Mucosa of stomach (tissue), 1 donor: ENCODE measurements at regions not wholly inside any gene's neighbourhood (a gene's known extent, or its start where the extent isn't known, plus 50 kb on each side); places are given as distances from the start of the nearest gene placed in this dataset.

Experiments used
- H3K27me3 ChIP-seq: one replicate; pipeline ENCODE4 v1.7.0; 2013; ENCODE audit warnings: mild to moderate bottlenecking, low read length; ENCODE audit not compliant: control insufficient read depth, insufficient read depth
- H3K36me3 ChIP-seq: one replicate; pipeline ENCODE4 v1.7.0; 2013; ENCODE audit warnings: low read length; ENCODE audit not compliant: control insufficient read depth, insufficient read depth
- H3K4me1 ChIP-seq: one replicate; pipeline ENCODE4 v1.7.0; 2013; ENCODE audit warnings: mild to moderate bottlenecking, low read length; ENCODE audit not compliant: control insufficient read depth, insufficient read depth
- H3K4me3 ChIP-seq: one replicate; pipeline ENCODE4 v1.7.0; 2013; ENCODE audit warnings: low read length
- H3K9ac ChIP-seq: one replicate; pipeline ENCODE4 v1.7.0; 2013; ENCODE audit warnings: mild to moderate bottlenecking, low read length, moderate library complexity
- H3K9me3 ChIP-seq: one replicate; pipeline ENCODE4 v1.7.0; 2013; ENCODE audit warnings: mild to moderate bottlenecking, low read length, moderate library complexity; ENCODE audit not compliant: control insufficient read depth
- donor health status: Pancreatic carcinoma.

DNA sequence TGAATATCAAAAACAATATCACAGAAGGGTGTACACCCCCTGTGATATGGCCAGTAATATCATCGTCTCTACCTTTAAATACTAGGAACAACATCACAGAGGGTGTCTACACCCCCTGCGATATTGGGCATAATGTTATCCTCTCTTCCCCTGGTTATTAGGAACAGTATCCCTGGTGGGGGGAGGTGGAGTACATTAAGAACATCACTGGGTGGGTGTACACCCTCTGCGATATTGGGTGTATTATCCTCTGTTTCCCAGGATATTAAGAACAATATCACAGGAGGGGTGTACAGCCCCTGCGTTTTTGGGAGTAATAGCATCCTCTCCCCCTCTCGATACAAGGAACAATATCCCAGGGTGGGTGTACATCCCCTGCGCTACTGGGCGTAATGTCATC, 1932.8 kb downstream of the SUCLG1 start:
- H3K36me3 ChIP-seq, result no peaks in the 10 kb centered on the region
- no peaks in the 10 kb centered on the region for H3K27me3 ChIP-seq
- H3K4me3 ChIP-seq, result no peak overlapping the region
- no peaks in the 10 kb centered on the region for H3K4me1 ChIP-seq
- no peak overlapping the region for H3K9ac ChIP-seq
- no peaks in the 10 kb centered on the region for H3K9me3 ChIP-seq

DNA sequence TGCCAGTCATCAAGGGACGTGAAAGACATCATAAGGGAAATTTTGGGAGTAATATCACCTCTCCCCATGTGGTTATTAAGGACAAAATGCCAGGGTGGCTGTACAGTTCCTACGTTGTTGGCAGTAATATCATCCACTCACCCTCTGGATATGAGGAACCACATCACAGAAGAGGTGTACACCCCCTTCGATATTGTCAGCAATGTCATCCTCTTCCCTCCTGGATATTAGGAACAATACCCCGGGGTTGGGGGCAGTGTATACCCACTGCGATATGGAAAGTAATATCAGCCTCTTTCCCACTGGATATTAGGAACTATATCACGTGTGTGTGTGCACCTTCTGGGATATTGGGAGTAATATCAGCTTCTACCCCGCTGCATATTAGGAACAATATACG, 1933.3 kb downstream of the SUCLG1 start:
- Histone ChIP-seq H3K4me3 (no peak overlapping the region), H3K36me3 (no peaks in the 10 kb centered on the region), H3K9me3 (no peaks in the 10 kb centered on the region), H3K27me3 (no peaks in the 10 kb centered on the region), H3K9ac (no peak overlapping the region), H3K4me1 (no peaks in the 10 kb centered on the region)

DNA sequence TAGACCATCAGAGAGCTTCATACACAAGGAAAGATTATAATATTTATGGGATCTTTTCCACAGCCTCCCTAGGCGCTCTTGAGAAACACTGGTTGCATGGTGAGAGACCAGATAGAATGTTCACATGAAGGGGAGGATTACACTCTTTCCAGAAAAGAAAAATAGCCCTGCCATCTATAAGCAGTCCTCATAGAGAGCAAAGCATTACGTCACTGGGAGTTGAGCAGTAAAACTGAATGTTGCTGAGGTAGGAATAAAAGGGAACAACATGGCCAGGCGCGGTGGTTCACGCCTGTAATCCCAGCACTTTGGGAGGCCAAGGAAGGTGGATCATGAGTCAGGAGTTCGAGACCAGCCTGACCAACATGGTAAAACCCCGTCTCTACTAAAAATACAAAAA, 1934.3 kb downstream of the SUCLG1 start:
- Histone ChIP-seq H3K36me3 (no peaks in the 10 kb centered on the region), H3K4me1 (no peaks in the 10 kb centered on the region), H3K9ac (no peak overlapping the region), H3K4me3 (no peak overlapping the region), H3K27me3 (no peaks in the 10 kb centered on the region), H3K9me3 (no peaks in the 10 kb centered on the region)

DNA sequence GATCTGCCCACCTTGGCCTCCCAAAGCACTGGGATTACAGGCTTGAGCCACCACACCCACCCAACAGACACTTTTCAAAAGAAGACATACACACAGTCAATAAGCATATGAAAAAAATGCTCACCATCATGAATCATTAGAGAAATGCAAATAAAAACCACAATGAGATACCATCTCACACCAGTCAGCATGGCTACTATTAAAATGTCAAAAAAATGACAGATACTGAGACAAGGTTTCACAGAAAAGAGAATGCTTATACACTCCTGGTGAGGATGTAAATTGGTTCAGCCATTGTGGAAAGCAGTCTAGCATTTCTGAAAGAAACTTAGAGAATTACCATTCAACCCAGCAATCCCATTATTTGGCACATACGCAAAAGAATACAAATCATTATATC, 1947.2 kb downstream of the SUCLG1 start:
- H3K36me3 ChIP-seq, result no peaks in the 10 kb centered on the region
- H3K9ac ChIP-seq, result no peak overlapping the region
- no peaks in the 10 kb centered on the region for H3K27me3 ChIP-seq
- H3K9me3 ChIP-seq, result no peaks in the 10 kb centered on the region
- H3K4me1 ChIP-seq, result no peaks in the 10 kb centered on the region
- H3K4me3 ChIP-seq, result no peak overlapping the region

DNA sequence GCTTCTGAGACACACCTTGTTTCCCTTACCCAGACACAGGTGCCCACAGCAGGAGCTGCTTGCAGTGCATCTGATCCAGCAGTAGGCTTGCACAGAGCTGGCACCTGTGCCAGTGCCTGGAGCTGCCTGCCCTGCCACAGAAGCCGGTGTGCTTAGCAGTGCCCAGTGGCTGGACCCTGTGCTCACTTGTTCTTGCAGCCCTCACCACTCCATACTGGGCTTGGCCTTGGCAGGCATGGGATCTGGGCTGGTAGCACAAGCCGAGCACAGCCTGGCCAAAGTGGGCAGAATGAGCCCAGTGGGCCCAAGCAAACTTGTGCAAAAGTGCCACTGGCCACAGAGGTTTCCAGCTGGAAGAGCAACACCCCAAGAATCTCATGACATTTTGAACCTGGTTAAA, 1950.4 kb downstream of the SUCLG1 start:
- Histone ChIP-seq H3K27me3 (no peaks in the 10 kb centered on the region), H3K9ac (no peak overlapping the region), H3K4me3 (no peak overlapping the region), H3K36me3 (no peaks in the 10 kb centered on the region), H3K4me1 (no peaks in the 10 kb centered on the region), H3K9me3 (no peaks in the 10 kb centered on the region)

DNA sequence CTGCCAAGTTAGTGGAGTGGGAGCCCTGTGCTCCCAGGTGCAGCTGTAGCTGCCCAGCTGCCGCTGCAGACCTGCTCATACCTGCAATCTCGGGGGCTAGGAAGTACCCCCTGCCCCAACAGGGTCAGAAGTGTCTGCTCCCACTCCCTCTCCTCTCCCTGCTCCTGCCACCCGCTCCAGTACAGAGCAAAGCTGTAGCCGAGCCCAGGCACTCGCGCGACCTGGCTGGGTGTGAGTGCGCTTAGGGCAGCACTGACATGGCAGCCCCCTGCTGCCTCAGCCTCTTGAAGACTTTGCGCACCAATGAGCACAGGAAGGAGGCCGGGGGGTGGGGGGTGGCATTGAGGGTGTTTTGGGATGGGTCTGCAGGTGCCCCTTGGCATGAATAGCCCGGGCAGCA, 1951.4 kb downstream of the SUCLG1 start:
- Histone ChIP-seq H3K9me3 (no peaks in the 10 kb centered on the region), H3K4me1 (no peaks in the 10 kb centered on the region), H3K36me3 (no peaks in the 10 kb centered on the region), H3K27me3 (no peaks in the 10 kb centered on the region), H3K4me3 (no peak overlapping the region), H3K9ac (no peak overlapping the region)

DNA sequence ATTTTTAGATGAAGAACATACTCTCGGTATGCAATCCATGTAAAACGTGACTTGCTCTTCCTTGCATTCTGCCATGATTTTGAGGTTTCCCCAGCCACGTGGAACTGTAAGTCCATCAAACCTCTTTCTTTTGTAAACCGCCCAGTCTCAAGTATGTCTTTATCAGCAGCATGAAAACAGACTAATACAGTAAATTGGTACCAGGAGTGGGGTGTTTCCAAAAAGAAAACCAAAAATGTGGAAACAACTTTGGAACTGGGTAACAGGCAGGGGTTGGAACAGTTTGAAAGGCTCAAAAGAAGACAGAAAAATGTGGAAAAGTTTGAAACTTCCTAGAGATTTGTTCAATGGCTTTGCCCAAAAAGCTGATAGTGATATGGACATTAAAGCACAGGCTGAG, 1957.9 kb downstream of the SUCLG1 start:
- H3K9ac ChIP-seq, result no peak overlapping the region
- H3K4me1 ChIP-seq, result no peaks in the 10 kb centered on the region
- H3K9me3 ChIP-seq, result no peaks in the 10 kb centered on the region
- H3K36me3 ChIP-seq, result no peaks in the 10 kb centered on the region
- no peak overlapping the region for H3K4me3 ChIP-seq
- H3K27me3 ChIP-seq, result no peaks in the 10 kb centered on the region

DNA sequence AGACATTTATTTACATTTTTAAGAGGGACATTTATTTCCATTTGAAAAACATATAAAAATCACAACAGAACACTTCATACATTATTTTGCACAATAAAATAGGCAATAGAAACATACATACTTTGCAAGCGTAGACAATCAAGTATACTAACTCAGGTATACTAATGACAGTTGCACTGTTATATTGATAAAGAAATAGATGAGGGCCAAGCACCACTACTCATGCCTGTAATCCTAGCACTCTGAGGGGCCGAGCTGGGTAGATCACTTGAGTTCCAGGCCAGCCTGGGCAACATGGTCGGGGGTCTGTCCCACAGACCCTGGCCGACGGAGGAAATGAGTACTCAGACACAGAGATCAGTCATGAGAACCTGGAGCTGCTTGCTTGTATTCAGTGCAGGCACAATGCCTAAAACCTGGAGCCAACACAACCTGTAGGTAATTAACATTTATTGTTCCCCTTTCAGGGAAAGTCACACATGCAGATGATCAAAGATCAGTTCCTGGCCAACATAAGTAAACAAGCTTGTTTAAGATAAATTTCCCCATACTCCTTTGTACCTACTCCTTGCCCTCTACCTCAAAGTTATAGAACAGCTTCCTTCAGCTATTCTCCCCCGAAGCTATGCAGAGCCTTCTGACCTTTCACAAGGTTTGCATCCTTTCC, 1960.2 kb downstream of the SUCLG1 start:
- Histone ChIP-seq H3K36me3 (no peaks in the 10 kb centered on the region), H3K27me3 (no peaks in the 10 kb centered on the region), H3K4me3 (no peak overlapping the region), H3K9ac (no peak overlapping the region), H3K9me3 (no peaks in the 10 kb centered on the region), H3K4me1 (no peaks in the 10 kb centered on the region)

DNA sequence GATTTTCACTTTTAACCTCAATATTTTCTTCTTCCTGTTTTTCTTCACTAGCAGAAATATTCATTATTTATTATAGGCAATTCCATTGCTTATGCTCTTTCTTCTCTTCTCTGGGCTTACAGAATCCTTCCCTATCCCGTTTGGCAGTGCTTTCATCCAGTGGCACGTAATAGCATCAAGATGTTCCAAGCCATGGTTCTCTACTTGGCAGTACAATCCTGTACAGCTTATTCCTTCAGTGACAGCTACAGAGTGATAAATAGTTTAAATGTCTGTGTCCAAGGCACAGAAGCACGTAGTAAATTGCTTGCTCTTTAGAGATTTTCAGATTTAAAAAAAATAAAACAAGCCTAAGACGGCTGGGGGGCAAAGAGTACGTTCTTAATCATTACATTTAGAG, 1964.3 kb downstream of the SUCLG1 start:
- H3K9ac ChIP-seq, result no peak overlapping the region
- H3K9me3 ChIP-seq, result no peaks in the 10 kb centered on the region
- H3K4me1 ChIP-seq, result no peaks in the 10 kb centered on the region
- H3K27me3 ChIP-seq, result no peaks in the 10 kb centered on the region
- H3K4me3 ChIP-seq, result no peak overlapping the region
- H3K36me3 ChIP-seq, result no peaks in the 10 kb centered on the region

DNA sequence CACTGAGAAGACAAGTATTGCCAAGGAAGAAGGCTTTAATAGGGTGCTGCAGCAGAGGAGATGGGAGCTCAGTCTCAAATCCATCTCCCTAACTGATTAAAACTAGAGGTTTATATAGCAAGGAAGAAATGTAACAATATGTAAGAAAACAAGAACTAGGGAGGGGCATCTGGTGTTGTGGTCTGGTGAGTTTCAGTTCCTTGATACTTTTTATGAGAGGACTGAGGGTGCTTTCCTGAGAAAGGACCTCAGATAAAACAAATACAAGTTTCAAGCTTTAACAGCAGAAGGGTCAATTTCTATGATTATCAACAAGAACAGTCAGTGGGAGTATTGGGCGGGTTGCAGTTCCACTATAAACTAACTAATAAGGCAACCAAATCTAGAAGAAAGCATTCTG, 1967.5 kb downstream of the SUCLG1 start:
- no peaks in the 10 kb centered on the region for H3K27me3 ChIP-seq
- H3K4me1 ChIP-seq, result no peaks in the 10 kb centered on the region
- no peaks in the 10 kb centered on the region for H3K9me3 ChIP-seq
- H3K36me3 ChIP-seq, result no peaks in the 10 kb centered on the region
- H3K4me3 ChIP-seq, result no peak overlapping the region
- no peak overlapping the region for H3K9ac ChIP-seq

DNA sequence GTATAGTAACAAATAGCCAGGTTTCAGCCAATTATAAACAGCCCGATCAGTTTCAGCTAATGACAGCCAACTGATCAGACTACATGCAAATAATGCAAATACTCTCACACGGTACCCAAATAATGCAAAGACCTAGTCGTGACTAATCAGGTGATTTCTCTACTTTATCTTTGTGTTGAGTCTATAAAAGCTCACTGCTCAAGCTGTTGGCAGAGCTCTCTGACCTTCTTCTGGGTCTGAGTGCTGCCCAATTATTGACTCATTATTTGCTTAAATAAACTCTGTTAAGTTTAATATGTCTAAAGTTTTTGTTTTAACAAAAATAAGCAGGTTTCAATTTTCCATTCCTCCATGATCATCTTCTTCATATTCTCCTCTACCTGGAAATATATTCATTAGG, 1971.7 kb downstream of the SUCLG1 start:
- no peak overlapping the region for H3K9ac ChIP-seq
- no peak overlapping the region for H3K4me3 ChIP-seq

DNA sequence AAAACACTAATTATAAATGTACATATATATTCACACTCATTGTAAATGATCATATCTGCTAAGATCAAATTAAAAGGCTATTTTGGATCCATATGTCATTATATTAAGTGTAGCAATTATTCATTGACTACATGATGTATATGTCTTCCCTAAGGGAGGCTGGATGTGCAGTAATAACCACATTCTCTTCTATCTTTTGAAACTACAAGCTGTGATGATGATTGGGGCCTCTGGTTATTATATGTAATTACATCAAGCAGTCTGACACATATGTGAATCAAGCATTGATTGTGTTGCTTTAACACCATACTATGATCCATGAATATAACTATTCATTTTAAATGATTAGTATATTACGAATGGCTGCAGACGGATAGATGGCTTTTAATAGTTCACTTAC, 1973.4 kb downstream of the SUCLG1 start:
- Histone ChIP-seq H3K4me3 (no peak overlapping the region), H3K4me1 (no peaks in the 10 kb centered on the region), H3K36me3 (no peaks in the 10 kb centered on the region), H3K27me3 (no peaks in the 10 kb centered on the region), H3K9me3 (no peaks in the 10 kb centered on the region), H3K9ac (no peak overlapping the region)

More for the DNA sequence above, 1971.7 kb downstream of the SUCLG1 start:
- Histone ChIP-seq H3K9me3 (no peaks in the 10 kb centered on the region), H3K36me3 (no peaks in the 10 kb centered on the region), H3K4me1 (no peaks in the 10 kb centered on the region), H3K27me3 (no peaks in the 10 kb centered on the region)

DNA sequence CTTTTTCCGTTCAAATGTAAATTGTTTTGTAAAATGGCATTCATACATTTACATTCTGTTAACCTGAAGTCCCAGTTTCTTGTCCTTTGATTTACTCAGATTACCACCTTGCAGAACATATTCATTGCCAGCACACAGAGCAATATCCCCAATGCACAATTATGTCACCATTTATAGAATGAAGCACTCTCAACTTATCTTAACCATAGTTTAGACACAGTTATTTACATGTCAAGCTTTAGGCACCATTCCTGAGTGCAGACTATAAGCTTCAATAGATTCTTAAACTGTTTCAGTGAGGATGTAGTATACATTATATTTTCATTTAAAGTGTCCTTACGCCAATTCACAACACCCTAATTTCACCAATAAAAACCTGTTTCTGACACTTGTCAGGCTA, 1977.9 kb downstream of the SUCLG1 start:
- Histone ChIP-seq H3K4me3 (no peak overlapping the region), H3K4me1 (no peaks in the 10 kb centered on the region), H3K36me3 (no peaks in the 10 kb centered on the region), H3K9ac (no peak overlapping the region), H3K27me3 (no peaks in the 10 kb centered on the region), H3K9me3 (no peaks in the 10 kb centered on the region)
